Activated CD4-positive, alpha-beta T cell treated with anti-CD3 and anti-CD28 coated beads, Interleukin-2, amount 50 U/mL, for 48 hours (primary cell): ENCODE measurements at regions not wholly inside any gene's neighbourhood (a gene's known extent, or its start where the extent isn't known, plus 50 kb on each side); places are given as distances from the start of the nearest gene placed in this dataset.

ENCODE experiments used
- DNase-seq, 2 experiments: peaks; one replicate each; pipeline ENCODE4 v3.0.0-alpha.2; 2020

- no peak for DNase-seq
Measured at GRCh38 chr20:21033817-21034216, 72.3 kb downstream of the LINC00237 start.

GRCh38 chr20:21031666-21032065 lies 74.5 kb downstream of the LINC00237 start:
- DNase-seq = no peak

- DNase-seq = no peak
Measured at GRCh38 chr20:21029341-21029740, 76.8 kb downstream of the LINC00237 start.

- DNase-seq = no peak
Measured at GRCh38 chr20:21028921-21029320, 77.2 kb downstream of the LINC00237 start.

- no peak for DNase-seq
Measured at GRCh38 chr20:21028436-21028835, 77.7 kb downstream of the LINC00237 start.

- no peak for DNase-seq
Measured at GRCh38 chr20:21027569-21027968, 78.6 kb downstream of the LINC00237 start.

- DNase-seq = no peak
Measured at GRCh38 chr20:21026951-21027350, 79.2 kb downstream of the LINC00237 start.

- no peak for DNase-seq
Measured at GRCh38 chr20:21024420-21024819, 81.7 kb downstream of the LINC00237 start.

GRCh38 chr20:21022925-21023324 lies 83.2 kb downstream of the LINC00237 start:
- no peak for DNase-seq

- no peak for DNase-seq
Measured at GRCh38 chr20:21021472-21021790, 84.7 kb downstream of the LINC00237 start.

GRCh38 chr20:21020659-21021471 lies 85.3 kb downstream of the LINC00237 start:
- no peak for DNase-seq

- no peak for DNase-seq
Measured at GRCh38 chr20:21019814-21020658, 86.1 kb downstream of the LINC00237 start.

GRCh38 chr20:21019468-21019813 lies 86.7 kb downstream of the LINC00237 start:
- no peak for DNase-seq

GRCh38 chr20:21018576-21018975 lies 87.6 kb downstream of the LINC00237 start:
- no peak for DNase-seq

GRCh38 chr20:21017528-21018085 lies 88.6 kb downstream of the LINC00237 start:
- no peak for DNase-seq

GRCh38 chr20:21016751-21017150 lies 89.4 kb downstream of the LINC00237 start:
- no peak for DNase-seq

- no peak for DNase-seq
Measured at GRCh38 chr20:21014528-21014927, 91.6 kb downstream of the LINC00237 start.

GRCh38 chr20:21008951-21009350 lies 97.2 kb downstream of the LINC00237 start:
- no peak for DNase-seq

GRCh38 chr20:21006611-21007010 lies 99.5 kb downstream of the LINC00237 start:
- no peak for DNase-seq

- no peak for DNase-seq
Measured at GRCh38 chr20:21004386-21005076, 101.6 kb downstream of the LINC00237 start.

- DNase-seq = no peak
Measured at GRCh38 chr20:21003902-21004301, 102.3 kb downstream of the LINC00237 start.

GRCh38 chr20:21002486-21002885 lies 103.7 kb downstream of the LINC00237 start:
- no peak for DNase-seq

- no peak for DNase-seq
Measured at GRCh38 chr20:20993372-20993771, 112.8 kb downstream of the LINC00237 start.
